Chondrocyte (in vitro differentiated cells): ENCODE measurements at regions not wholly inside any gene's neighbourhood (a gene's known extent, or its start where the extent isn't known, plus 50 kb on each side); places are given as distances from the start of the nearest gene placed in this dataset.

Source experiments
- DNase-seq: peaks from one replicate; pipeline ENCODE4 v3.0.0; 2021; ENCODE audit warnings: mixed read lengths, low spot score
- H3K27ac Mint-ChIP-seq: one replicate; pipeline ENCODE4 v1.8.0; 2021; ENCODE audit warnings: mild to moderate bottlenecking, moderate library complexity, mixed read lengths; ENCODE audit not compliant: unreplicated experiment
- H3K27me3 Mint-ChIP-seq: 2 replicates; pipeline ENCODE4 v1.8.0; 2021; ENCODE audit warnings: low read depth, mixed read lengths
- H3K36me3 Mint-ChIP-seq: 2 replicates; pipeline ENCODE4 v1.8.0; 2021; ENCODE audit warnings: low read depth, mixed read lengths
- H3K4me1 Mint-ChIP-seq: 2 replicates; pipeline ENCODE4 v1.8.0; 2021; ENCODE audit warnings: low read depth, mild to moderate bottlenecking, mixed read lengths
- H3K4me3 Mint-ChIP-seq: one replicate; pipeline ENCODE4 v1.8.0; 2021; ENCODE audit warnings: mild to moderate bottlenecking, moderate library complexity, mixed read lengths; ENCODE audit not compliant: unreplicated experiment
- H3K9me3 Mint-ChIP-seq: 2 replicates; pipeline ENCODE4 v1.8.0; 2021; ENCODE audit warnings: low read depth, mixed read lengths
- TF ChIP-seq, protein P1 (sequence below): fragments of 200-600 bp; sonication (generic); IDR thresholded peaks from 2 replicates; pipeline ENCODE4 v1.5.0; 2021; ENCODE audit warnings: antibody characterized with exemption, mild to moderate bottlenecking, moderate library complexity

DNA sequence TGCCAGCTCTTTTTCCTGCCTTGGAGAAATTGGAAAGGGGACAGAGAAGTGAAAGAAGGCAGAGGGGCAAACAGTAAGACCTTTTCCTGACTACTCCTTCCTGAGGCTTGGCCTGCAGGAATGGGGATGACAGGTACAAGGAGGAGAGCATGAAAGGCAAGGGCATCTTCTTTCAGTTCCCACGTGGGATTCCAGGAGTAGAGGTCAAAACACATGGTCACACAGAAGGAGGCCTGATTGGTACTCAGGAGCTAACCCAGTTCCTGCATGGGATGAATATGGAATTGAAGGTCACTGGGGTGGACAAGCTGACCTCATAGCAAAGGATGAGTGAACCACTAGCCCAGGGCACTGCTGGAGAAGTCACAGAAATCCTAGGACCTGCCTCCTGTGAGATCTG is 112.5 kb upstream of the ZNF366 start:
- H3K27ac Mint-ChIP-seq = no peak overlapping the region
- TF ChIP-seq, protein P1, sequence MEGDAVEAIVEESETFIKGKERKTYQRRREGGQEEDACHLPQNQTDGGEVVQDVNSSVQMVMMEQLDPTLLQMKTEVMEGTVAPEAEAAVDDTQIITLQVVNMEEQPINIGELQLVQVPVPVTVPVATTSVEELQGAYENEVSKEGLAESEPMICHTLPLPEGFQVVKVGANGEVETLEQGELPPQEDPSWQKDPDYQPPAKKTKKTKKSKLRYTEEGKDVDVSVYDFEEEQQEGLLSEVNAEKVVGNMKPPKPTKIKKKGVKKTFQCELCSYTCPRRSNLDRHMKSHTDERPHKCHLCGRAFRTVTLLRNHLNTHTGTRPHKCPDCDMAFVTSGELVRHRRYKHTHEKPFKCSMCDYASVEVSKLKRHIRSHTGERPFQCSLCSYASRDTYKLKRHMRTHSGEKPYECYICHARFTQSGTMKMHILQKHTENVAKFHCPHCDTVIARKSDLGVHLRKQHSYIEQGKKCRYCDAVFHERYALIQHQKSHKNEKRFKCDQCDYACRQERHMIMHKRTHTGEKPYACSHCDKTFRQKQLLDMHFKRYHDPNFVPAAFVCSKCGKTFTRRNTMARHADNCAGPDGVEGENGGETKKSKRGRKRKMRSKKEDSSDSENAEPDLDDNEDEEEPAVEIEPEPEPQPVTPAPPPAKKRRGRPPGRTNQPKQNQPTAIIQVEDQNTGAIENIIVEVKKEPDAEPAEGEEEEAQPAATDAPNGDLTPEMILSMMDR = no peak
- H3K36me3 Mint-ChIP-seq = no peaks in the 10 kb centered on the region
- DNase-seq = no peak
- no peak overlapping the region for H3K4me3 Mint-ChIP-seq
- H3K4me1 Mint-ChIP-seq = peaks cover 27% of the 10 kb centered on the region
- H3K9me3 Mint-ChIP-seq = peaks cover 5% of the 10 kb centered on the region
- no peaks in the 10 kb centered on the region for H3K27me3 Mint-ChIP-seq

GRCh38 chr5:72619251-72619650 is 112.0 kb upstream of the ZNF366 start:
- DNase-seq = no peak
- Mint-ChIP-seq H3K4me3 (no peak overlapping the region), H3K36me3 (no peaks in the 10 kb centered on the region), H3K27me3 (no peaks in the 10 kb centered on the region), H3K9me3 (peaks cover 5% of the 10 kb centered on the region), H3K27ac (no peak overlapping the region), H3K4me1 (peaks cover 22% of the 10 kb centered on the region)
- TF ChIP-seq, protein P1 = no peak

- H3K9me3 Mint-ChIP-seq = peaks cover 5% of the 10 kb centered on the region
- TF ChIP-seq, protein P1 = no peak
- no peaks in the 10 kb centered on the region for H3K36me3 Mint-ChIP-seq
- H3K4me3 Mint-ChIP-seq = no peak overlapping the region
- no peaks in the 10 kb centered on the region for H3K27me3 Mint-ChIP-seq
- H3K27ac Mint-ChIP-seq = peak overlapping the region; percentile 57
- no peak for DNase-seq
- peaks cover 17% of the 10 kb centered on the region for H3K4me1 Mint-ChIP-seq
Observed at GRCh38 chr5:72618708-72619107, 111.5 kb upstream of the ZNF366 start.

- TF ChIP-seq, protein P1 = no peak
- peaks cover 5% of the 10 kb centered on the region for H3K9me3 Mint-ChIP-seq
- no peak overlapping the region for H3K27ac Mint-ChIP-seq
- H3K4me3 Mint-ChIP-seq = no peak overlapping the region
- H3K36me3 Mint-ChIP-seq = no peaks in the 10 kb centered on the region
- no peak for DNase-seq
- H3K27me3 Mint-ChIP-seq = no peaks in the 10 kb centered on the region
- H3K4me1 Mint-ChIP-seq = peaks cover 22% of the 10 kb centered on the region
Observed at GRCh38 chr5:72615061-72615460, 107.9 kb upstream of the ZNF366 start.

DNA sequence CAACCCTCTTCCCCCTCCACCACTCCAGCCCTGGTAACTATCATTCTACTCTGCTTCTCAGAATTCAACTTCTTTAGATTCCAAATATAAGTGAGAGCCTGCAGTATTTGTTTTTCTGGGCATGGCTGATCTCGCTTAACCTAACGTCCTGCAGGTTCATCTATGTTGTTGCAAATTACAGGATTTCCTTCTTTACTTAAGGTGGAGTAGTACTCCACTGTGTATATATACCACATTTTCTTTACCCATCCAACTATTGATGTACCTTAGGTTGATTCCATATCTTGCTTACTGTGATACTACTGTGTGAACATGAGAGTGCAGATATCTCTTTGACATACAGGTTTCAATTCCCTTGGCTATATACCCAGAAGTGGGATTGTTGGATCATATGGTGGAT is 106.3 kb upstream of the ZNF366 start:
- no peak overlapping the region for H3K27ac Mint-ChIP-seq
- TF ChIP-seq, protein P1 = no peak
- no peak for DNase-seq
- H3K27me3 Mint-ChIP-seq = no peaks in the 10 kb centered on the region
- peaks cover 17% of the 10 kb centered on the region for H3K4me1 Mint-ChIP-seq
- no peaks in the 10 kb centered on the region for H3K36me3 Mint-ChIP-seq
- H3K4me3 Mint-ChIP-seq = no peak overlapping the region
- peaks cover 5% of the 10 kb centered on the region for H3K9me3 Mint-ChIP-seq
